ENCODE measurements at regions not wholly inside any gene's neighbourhood (a gene's known extent, or its start where the extent isn't known, plus 50 kb on each side); places are given as distances from the start of the nearest gene placed in this dataset.

- Histone ChIP-seq H3K27me3 (no peaks in the 10 kb centered on the region), H3K27ac (no peak overlapping the region), H3K4me1 (no peaks in the 10 kb centered on the region), H3K36me3 (no peaks in the 10 kb centered on the region), H3K4me3 (no peak overlapping the region), H3K9me3 (no peaks in the 10 kb centered on the region)
- TF ChIP-seq CTCF (IDR thresholded peaks at IDR 0.05) = no peak
- TF ChIP-seq POLR2A (IDR thresholded peaks at IDR 0.05) = no peak
- intact Hi-C loops (cut with DNase I) = no loop called here
- 87 to 90% methylated on average over 4 to 7 of the region's 7 CpGs for WGBS, 2 donors
- DNase-seq = no peak
Observed at GRCh38 chr2:39930175-39930917, 151.3 kb upstream of the THUMPD2 start.

- Histone ChIP-seq H3K4me3 (no peak overlapping the region), H3K4me1 (no peaks in the 10 kb centered on the region), H3K9me3 (no peaks in the 10 kb centered on the region), H3K27me3 (no peaks in the 10 kb centered on the region), H3K36me3 (no peaks in the 10 kb centered on the region), H3K27ac (no peak overlapping the region)
- intact Hi-C loops (cut with DNase I) = no loop called here
- no peak for DNase-seq
- 91 to 93% methylated on average over 2 of the region's 2 CpGs for WGBS, 2 donors
- TF ChIP-seq POLR2A (IDR thresholded peaks at IDR 0.05) (no peak), CTCF (IDR thresholded peaks at IDR 0.05) (no peak)
Observed at GRCh38 chr2:39929531-39929930, 150.5 kb upstream of the THUMPD2 start.

GRCh38 chr2:39925312-39925711, 146.3 kb upstream of the THUMPD2 start:
- no peak overlapping the region for H3K27ac ChIP-seq
- H3K27me3 ChIP-seq = no peaks in the 10 kb centered on the region
- intact Hi-C loops (cut with DNase I) = no loop called here
- WGBS, 2 donors = 91 to 100% methylated on average over 3 of the region's 3 CpGs
- no peaks in the 10 kb centered on the region for H3K9me3 ChIP-seq
- H3K4me1 ChIP-seq = no peaks in the 10 kb centered on the region
- TF ChIP-seq POLR2A (IDR thresholded peaks at IDR 0.05) (no peak), CTCF (IDR thresholded peaks at IDR 0.05) (no peak)
- H3K36me3 ChIP-seq = no peaks in the 10 kb centered on the region
- no peak for DNase-seq
- no peak overlapping the region for H3K4me3 ChIP-seq

GRCh38 chr2:39923455-39923854, 144.4 kb upstream of the THUMPD2 start:
- Histone ChIP-seq H3K4me3 (no peak overlapping the region), H3K36me3 (no peaks in the 10 kb centered on the region), H3K4me1 (no peaks in the 10 kb centered on the region), H3K27me3 (no peaks in the 10 kb centered on the region), H3K9me3 (no peaks in the 10 kb centered on the region), H3K27ac (no peak overlapping the region)
- intact Hi-C loops (cut with DNase I) = no loop called here
- DNase-seq = no peak
- no peak for TF ChIP-seq POLR2A (IDR thresholded peaks at IDR 0.05)
- 38 to 46% methylated on average over 2 of the region's 2 CpGs for WGBS, 2 donors

- Histone ChIP-seq H3K4me1 (no peaks in the 10 kb centered on the region), H3K4me3 (no peak overlapping the region), H3K27ac (no peak overlapping the region), H3K9me3 (no peaks in the 10 kb centered on the region), H3K27me3 (no peaks in the 10 kb centered on the region), H3K36me3 (no peaks in the 10 kb centered on the region)
- 78 to 85% methylated on average over 5 of the region's 5 CpGs for WGBS, 2 donors
- intact Hi-C loops (cut with DNase I) = no loop called here
- no peak for DNase-seq
- TF ChIP-seq POLR2A (IDR thresholded peaks at IDR 0.05) = no peak
- no peak for TF ChIP-seq CTCF (IDR thresholded peaks at IDR 0.05)
Observed at GRCh38 chr2:39922679-39923405, 143.8 kb upstream of the THUMPD2 start.
